ENCODE measurements at regions not wholly inside any gene's neighbourhood (a gene's known extent, or its start where the extent isn't known, plus 50 kb on each side); places are given as distances from the start of the nearest gene placed in this dataset.

DNA sequence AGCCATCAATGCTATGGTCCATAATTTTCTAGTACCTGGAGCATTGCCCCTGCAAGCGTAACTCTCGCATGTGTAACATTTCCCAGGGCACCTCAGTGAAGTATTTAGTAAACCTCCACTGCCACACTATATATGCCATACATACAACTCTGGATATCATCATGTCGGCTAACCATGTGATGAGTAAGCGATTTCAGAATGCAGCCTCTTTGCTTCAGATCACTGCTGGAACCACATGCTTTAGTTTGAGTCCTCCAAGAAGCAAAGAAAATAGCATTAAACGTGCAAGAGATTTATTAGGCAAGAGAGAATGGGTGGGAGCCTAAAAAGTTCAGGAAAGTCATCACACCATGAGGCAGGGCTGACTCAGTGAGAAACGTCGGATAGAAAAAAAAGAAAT lies 635.6 kb upstream of the SLITRK5 start:
- TF ChIP-seq, protein P1, sequence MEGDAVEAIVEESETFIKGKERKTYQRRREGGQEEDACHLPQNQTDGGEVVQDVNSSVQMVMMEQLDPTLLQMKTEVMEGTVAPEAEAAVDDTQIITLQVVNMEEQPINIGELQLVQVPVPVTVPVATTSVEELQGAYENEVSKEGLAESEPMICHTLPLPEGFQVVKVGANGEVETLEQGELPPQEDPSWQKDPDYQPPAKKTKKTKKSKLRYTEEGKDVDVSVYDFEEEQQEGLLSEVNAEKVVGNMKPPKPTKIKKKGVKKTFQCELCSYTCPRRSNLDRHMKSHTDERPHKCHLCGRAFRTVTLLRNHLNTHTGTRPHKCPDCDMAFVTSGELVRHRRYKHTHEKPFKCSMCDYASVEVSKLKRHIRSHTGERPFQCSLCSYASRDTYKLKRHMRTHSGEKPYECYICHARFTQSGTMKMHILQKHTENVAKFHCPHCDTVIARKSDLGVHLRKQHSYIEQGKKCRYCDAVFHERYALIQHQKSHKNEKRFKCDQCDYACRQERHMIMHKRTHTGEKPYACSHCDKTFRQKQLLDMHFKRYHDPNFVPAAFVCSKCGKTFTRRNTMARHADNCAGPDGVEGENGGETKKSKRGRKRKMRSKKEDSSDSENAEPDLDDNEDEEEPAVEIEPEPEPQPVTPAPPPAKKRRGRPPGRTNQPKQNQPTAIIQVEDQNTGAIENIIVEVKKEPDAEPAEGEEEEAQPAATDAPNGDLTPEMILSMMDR (conservative IDR thresholded peaks at IDR 0.05): no peak
- no peak for TF ChIP-seq ZFX (IDR thresholded peaks at IDR 0.05)
